ENCODE measurements at regions not wholly inside any gene's neighbourhood (a gene's known extent, or its start where the extent isn't known, plus 50 kb on each side); places are given as distances from the start of the nearest gene placed in this dataset.

GRCh38 chr5:86536396-86536795 is 81.3 kb upstream of the COX7C start (continued):
- TF ChIP-seq EGR1 (IDR thresholded peaks at IDR 0.05; ENCODE audit: low read depth in 2 of 2) (no peak), SP1 (IDR thresholded peaks at IDR 0.05) (no peak), RAD21 (IDR thresholded peaks at IDR 0.05) (no peak), YY1 (IDR thresholded peaks at IDR 0.05) (no peak), HNF4G (IDR thresholded peaks at IDR 0.05) (no peak), TAF1 (conservative IDR thresholded peaks at IDR 0.05) (no peak), NR2F2 (IDR thresholded peaks at IDR 0.05) (no peak)
- TF ChIP-seq, protein P1, sequence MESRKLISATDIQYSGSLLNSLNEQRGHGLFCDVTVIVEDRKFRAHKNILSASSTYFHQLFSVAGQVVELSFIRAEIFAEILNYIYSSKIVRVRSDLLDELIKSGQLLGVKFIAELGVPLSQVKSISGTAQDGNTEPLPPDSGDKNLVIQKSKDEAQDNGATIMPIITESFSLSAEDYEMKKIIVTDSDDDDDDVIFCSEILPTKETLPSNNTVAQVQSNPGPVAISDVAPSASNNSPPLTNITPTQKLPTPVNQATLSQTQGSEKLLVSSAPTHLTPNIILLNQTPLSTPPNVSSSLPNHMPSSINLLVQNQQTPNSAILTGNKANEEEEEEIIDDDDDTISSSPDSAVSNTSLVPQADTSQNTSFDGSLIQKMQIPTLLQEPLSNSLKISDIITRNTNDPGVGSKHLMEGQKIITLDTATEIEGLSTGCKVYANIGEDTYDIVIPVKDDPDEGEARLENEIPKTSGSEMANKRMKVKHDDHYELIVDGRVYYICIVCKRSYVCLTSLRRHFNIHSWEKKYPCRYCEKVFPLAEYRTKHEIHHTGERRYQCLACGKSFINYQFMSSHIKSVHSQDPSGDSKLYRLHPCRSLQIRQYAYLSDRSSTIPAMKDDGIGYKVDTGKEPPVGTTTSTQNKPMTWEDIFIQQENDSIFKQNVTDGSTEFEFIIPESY (IDR thresholded peaks at IDR 0.05): no peak

DNA sequence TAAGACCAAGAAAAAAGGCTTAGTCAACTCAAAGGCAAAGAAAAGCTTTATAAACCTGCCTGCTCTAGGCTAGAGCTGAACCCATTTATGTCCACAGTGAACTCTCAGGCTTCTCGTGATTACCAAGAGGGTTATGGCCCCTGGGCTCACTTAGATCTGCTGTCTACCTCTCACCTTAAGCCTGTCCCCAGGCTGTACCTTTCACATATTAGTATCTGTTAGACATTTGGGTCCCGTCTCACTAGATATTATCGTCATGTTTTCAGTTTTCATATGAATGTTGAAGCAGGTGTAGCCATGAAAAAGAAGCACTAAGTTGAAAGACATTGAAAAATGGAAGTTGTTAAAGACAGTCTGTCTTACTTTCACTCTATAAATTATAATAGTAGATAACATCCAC is 75.2 kb upstream of the COX7C start:
- H3K36me3 ChIP-seq (ENCODE audit: control insufficient read depth in 4 of 4, insufficient read depth in 3 of 4, low read depth in 1 of 4, low read length in 3 of 4): no peaks in the 10 kb centered on the region
- no peak overlapping the region for H3K9ac ChIP-seq (ENCODE audit: low read depth in 1 of 2, low read length in 2 of 2)
- no peak for TF ChIP-seq JUND (IDR thresholded peaks at IDR 0.05)
- TF ChIP-seq, protein P2, sequence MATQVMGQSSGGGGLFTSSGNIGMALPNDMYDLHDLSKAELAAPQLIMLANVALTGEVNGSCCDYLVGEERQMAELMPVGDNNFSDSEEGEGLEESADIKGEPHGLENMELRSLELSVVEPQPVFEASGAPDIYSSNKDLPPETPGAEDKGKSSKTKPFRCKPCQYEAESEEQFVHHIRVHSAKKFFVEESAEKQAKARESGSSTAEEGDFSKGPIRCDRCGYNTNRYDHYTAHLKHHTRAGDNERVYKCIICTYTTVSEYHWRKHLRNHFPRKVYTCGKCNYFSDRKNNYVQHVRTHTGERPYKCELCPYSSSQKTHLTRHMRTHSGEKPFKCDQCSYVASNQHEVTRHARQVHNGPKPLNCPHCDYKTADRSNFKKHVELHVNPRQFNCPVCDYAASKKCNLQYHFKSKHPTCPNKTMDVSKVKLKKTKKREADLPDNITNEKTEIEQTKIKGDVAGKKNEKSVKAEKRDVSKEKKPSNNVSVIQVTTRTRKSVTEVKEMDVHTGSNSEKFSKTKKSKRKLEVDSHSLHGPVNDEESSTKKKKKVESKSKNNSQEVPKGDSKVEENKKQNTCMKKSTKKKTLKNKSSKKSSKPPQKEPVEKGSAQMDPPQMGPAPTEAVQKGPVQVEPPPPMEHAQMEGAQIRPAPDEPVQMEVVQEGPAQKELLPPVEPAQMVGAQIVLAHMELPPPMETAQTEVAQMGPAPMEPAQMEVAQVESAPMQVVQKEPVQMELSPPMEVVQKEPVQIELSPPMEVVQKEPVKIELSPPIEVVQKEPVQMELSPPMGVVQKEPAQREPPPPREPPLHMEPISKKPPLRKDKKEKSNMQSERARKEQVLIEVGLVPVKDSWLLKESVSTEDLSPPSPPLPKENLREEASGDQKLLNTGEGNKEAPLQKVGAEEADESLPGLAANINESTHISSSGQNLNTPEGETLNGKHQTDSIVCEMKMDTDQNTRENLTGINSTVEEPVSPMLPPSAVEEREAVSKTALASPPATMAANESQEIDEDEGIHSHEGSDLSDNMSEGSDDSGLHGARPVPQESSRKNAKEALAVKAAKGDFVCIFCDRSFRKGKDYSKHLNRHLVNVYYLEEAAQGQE (IDR thresholded peaks at IDR 0.05): no peak
- TF ChIP-seq TAF1 (conservative IDR thresholded peaks at IDR 0.05): no peak
- TF ChIP-seq FOXA2 (IDR thresholded peaks at IDR 0.05): no peak
- no peak for TF ChIP-seq MAX (IDR thresholded peaks at IDR 0.05)
- TF ChIP-seq, protein P3, sequence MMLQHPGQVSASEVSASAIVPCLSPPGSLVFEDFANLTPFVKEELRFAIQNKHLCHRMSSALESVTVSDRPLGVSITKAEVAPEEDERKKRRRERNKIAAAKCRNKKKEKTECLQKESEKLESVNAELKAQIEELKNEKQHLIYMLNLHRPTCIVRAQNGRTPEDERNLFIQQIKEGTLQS (IDR thresholded peaks at IDR 0.05): no peak
- no peak for TF ChIP-seq HNF4G (IDR thresholded peaks at IDR 0.05)
- TF ChIP-seq FOXA1 (IDR thresholded peaks at IDR 0.05): no peak
- no peak for TF ChIP-seq GABPA (IDR thresholded peaks at IDR 0.05 in 1 of 2, conservative IDR thresholded peaks at IDR 0.05 in 1 of 2)
- TF ChIP-seq, protein P1 (IDR thresholded peaks at IDR 0.05): no peak
- TF ChIP-seq EGR1 (IDR thresholded peaks at IDR 0.05; ENCODE audit: low read depth in 2 of 2): no peak
- TF ChIP-seq RAD21 (IDR thresholded peaks at IDR 0.05): no peak
- TF ChIP-seq, protein P4, sequence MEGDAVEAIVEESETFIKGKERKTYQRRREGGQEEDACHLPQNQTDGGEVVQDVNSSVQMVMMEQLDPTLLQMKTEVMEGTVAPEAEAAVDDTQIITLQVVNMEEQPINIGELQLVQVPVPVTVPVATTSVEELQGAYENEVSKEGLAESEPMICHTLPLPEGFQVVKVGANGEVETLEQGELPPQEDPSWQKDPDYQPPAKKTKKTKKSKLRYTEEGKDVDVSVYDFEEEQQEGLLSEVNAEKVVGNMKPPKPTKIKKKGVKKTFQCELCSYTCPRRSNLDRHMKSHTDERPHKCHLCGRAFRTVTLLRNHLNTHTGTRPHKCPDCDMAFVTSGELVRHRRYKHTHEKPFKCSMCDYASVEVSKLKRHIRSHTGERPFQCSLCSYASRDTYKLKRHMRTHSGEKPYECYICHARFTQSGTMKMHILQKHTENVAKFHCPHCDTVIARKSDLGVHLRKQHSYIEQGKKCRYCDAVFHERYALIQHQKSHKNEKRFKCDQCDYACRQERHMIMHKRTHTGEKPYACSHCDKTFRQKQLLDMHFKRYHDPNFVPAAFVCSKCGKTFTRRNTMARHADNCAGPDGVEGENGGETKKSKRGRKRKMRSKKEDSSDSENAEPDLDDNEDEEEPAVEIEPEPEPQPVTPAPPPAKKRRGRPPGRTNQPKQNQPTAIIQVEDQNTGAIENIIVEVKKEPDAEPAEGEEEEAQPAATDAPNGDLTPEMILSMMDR (IDR thresholded peaks at IDR 0.05; ENCODE audit: low read depth, low read length, missing input control): no peak
- TF ChIP-seq HNF4A (conservative IDR thresholded peaks at IDR 0.05): no peak
- TF ChIP-seq NR2F2 (IDR thresholded peaks at IDR 0.05): no peak
- no peak for TF ChIP-seq RXRA (IDR thresholded peaks at IDR 0.05)
- TF ChIP-seq YY1 (IDR thresholded peaks at IDR 0.05): no peak
- TF ChIP-seq SP1 (IDR thresholded peaks at IDR 0.05): no peak
- WGBS: 72% methylated on average over 3 of the region's 3 CpGs
- no peak overlapping the region for H3K27ac ChIP-seq (ENCODE audit: low read depth in 1 of 2, low read length in 2 of 2)
- no peaks in the 10 kb centered on the region for H3K4me1 ChIP-seq (ENCODE audit: control insufficient read depth in 4 of 4, insufficient read depth in 4 of 4, low read length in 3 of 4)
- DNase-seq (ENCODE audit: low spot score): no peak
- H3K27me3 ChIP-seq (ENCODE audit: control insufficient read depth in 4 of 4, insufficient read depth in 4 of 4, low read length in 3 of 4): peaks cover 0 to 6% (median 0%) of the 10 kb centered on the region in 4 donors
- H3K4me3 ChIP-seq (ENCODE audit: low read depth in 1 of 3, low read length in 3 of 3): no peak overlapping the region
- H3K9me3 ChIP-seq (ENCODE audit: control insufficient read depth in 4 of 4, low read length in 3 of 4): no peaks in the 10 kb centered on the region

Data from liver (tissue), 8 donors.